H1 (cell line): ENCODE measurements at regions not wholly inside any gene's neighbourhood (a gene's known extent, or its start where the extent isn't known, plus 50 kb on each side); places are given as distances from the start of the nearest gene placed in this dataset.

Experiments used
- TF ChIP-seq, protein P1 (sequence below): IDR thresholded peaks from 2 replicates; pipeline ENCODE4 v1.6.1; 2011; ENCODE audit warnings: low read length, improper control_type of control experiment

DNA sequence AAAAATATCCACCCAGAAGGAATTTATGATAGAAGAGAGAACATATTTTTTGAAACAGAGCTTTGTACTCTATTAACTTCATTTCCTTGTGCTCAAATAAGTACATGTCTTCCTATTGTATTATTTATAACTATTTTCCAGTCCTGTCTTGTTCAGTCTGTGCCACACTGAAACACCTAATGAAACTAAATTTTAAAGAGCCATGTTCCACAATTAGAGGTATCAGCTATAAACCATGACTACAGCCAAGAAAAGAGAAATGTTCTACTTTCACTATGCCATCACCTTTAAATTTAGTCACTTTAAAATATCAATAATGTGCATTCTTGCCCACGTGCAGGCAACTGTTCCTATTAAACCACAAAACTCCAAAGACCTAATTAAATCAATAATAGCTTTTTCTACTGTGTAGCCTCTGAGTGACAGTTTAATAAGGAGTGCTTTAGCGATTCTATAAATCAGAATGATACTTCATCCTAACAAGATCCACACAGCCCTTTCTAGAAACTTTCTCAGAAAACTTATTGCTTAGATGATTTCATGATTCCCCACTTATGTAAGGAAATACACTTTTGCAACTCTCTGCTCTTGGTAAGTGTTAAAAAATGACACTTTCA lies 404.9 kb upstream of the CHRM3 start (continued):
- TF ChIP-seq, protein P1, sequence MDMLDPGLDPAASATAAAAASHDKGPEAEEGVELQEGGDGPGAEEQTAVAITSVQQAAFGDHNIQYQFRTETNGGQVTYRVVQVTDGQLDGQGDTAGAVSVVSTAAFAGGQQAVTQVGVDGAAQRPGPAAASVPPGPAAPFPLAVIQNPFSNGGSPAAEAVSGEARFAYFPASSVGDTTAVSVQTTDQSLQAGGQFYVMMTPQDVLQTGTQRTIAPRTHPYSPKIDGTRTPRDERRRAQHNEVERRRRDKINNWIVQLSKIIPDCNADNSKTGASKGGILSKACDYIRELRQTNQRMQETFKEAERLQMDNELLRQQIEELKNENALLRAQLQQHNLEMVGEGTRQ, result no peak
